ENCODE measurements at regions not wholly inside any gene's neighbourhood (a gene's known extent, or its start where the extent isn't known, plus 50 kb on each side); places are given as distances from the start of the nearest gene placed in this dataset.
"Not testable (repeated sequence)": the region's sequence is repeated elsewhere in the genome, so short reads cannot be mapped to it uniquely, and the experiment has no call there.

GRCh38 chr21:33967086-33967571 lies 51.5 kb upstream of the ATP5PO start:
- peaks cover 28% of the 10 kb centered on the region for H3K4me1 ChIP-seq (ENCODE audit: insufficient read depth, poor library complexity, severe bottlenecking)

DNA sequence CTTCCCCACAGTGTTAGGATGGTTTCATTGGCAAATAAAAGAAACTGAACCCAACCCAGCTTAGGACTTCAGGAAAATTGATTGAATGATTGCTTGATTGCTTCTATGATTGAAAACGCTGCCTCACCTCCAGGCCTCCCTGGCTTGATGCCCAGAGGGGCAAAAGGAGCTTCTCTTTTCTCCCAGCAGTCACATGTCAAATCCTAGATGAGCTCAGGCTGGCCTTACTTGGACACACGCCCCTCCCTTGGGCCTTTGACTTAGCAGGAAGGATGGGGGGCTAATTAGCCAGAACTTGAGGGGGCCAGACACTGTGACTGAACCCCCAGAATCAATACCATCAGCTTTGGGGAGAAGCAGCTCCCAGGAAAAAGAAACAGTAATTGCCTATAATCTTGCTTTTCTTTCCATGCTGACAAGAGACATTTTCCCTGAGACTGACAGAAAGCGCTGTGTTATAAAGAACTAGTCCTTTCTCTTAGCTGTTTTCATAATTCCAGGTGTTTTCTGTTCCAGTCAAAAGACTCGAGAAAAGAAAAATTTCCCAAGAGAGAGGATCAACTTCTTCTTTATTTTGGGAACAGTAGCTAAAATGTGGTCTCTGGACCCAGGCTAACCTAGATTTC lies 50.8 kb upstream of the ATP5PO start:
- Histone ChIP-seq H3K4me3 (ENCODE audit: severe bottlenecking) (no peak overlapping the region), H3K27me3 (ENCODE audit: insufficient read depth, poor library complexity, severe bottlenecking) (no peaks in the 10 kb centered on the region), H3K36me3 (ENCODE audit: low read depth) (no peaks in the 10 kb centered on the region), H3K9me3 (ENCODE audit: severe bottlenecking) (no peaks in the 10 kb centered on the region), H3K27ac (ENCODE audit: poor library complexity, severe bottlenecking) (no peak overlapping the region), H3K4me1 (ENCODE audit: insufficient read depth, poor library complexity, severe bottlenecking) (peaks cover 21% of the 10 kb centered on the region)
- DNase-seq (ENCODE audit: low spot score) (no peak), ATAC-seq (ENCODE audit: low read depth) (no peak)
- TF ChIP-seq CTCF (IDR thresholded peaks at IDR 0.05; ENCODE audit: poor library complexity, severe bottlenecking), result no peak

More at GRCh38 chr21:33967086-33967571, 51.5 kb upstream of the ATP5PO start:
- H3K27me3 ChIP-seq (ENCODE audit: insufficient read depth, poor library complexity, severe bottlenecking), result no peaks in the 10 kb centered on the region
- no peak overlapping the region for H3K27ac ChIP-seq (ENCODE audit: poor library complexity, severe bottlenecking)
- TF ChIP-seq CTCF (IDR thresholded peaks at IDR 0.05; ENCODE audit: poor library complexity, severe bottlenecking), result no peak
- no peak overlapping the region for H3K4me3 ChIP-seq (ENCODE audit: severe bottlenecking)
- H3K36me3 ChIP-seq (ENCODE audit: low read depth), result no peaks in the 10 kb centered on the region
- DNase-seq (ENCODE audit: low spot score), result no peak
- H3K9me3 ChIP-seq (ENCODE audit: severe bottlenecking), result no peaks in the 10 kb centered on the region
- ATAC-seq (ENCODE audit: low read depth), result no peak

DNA sequence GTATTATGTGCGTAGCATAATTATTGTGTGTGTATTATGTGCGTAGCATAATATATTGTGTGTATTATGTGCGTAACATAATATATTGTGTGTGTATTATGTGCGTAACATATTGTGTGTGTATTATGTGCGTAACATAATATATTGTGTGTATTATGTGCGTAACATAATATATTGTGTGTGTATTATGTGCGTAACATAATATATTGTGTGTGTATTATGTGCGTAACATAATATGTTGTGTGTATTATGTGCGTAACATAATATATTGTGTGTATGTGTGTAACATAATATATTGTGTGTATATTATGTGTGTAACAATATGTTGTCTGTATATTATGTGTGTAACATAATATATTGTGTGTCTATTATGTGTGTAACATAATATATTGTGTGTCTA lies 50.1 kb upstream of the ATP5PO start:
- DNase-seq (ENCODE audit: low spot score); H3K27ac ChIP-seq (ENCODE audit: poor library complexity, severe bottlenecking); H3K27me3 ChIP-seq (ENCODE audit: insufficient read depth, poor library complexity, severe bottlenecking); ATAC-seq (ENCODE audit: low read depth); H3K9me3 ChIP-seq (ENCODE audit: severe bottlenecking); H3K4me3 ChIP-seq (ENCODE audit: severe bottlenecking); H3K36me3 ChIP-seq (ENCODE audit: low read depth): not testable (repeated sequence)
- H3K4me1 ChIP-seq (ENCODE audit: insufficient read depth, poor library complexity, severe bottlenecking), result peaks cover 15% of the 10 kb centered on the region
